A673 (cell line): ENCODE measurements at regions not wholly inside any gene's neighbourhood (a gene's known extent, or its start where the extent isn't known, plus 50 kb on each side); places are given as distances from the start of the nearest gene placed in this dataset.

Source experiments
- CTCF ChIP-seq: fragments of 300-800, 200-600 bp; sonication (generic); conservative IDR thresholded peaks from 2 replicates; pipeline ENCODE4 v1.5.1; 2017; ENCODE audit warnings: low read depth, mild to moderate bottlenecking, antibody characterized with exemption, low read length, moderate library complexity, mixed read lengths
- EZH2 ChIP-seq: fragments of 200-600 bp; sonication (generic); IDR thresholded peaks from 2 replicates; pipeline ENCODE4 v1.6.1; 2017; ENCODE audit warnings: borderline replicate concordance, low read depth, mild to moderate bottlenecking, mixed read lengths, antibody characterized with exemption, low read length; ENCODE audit not compliant: poor library complexity, severe bottlenecking

GRCh38 chr11:116535120-116535519 is 237.7 kb downstream of the BUD13 start:
- no peak for TF ChIP-seq CTCF
- no peak for TF ChIP-seq EZH2
